Astrocyte (in vitro differentiated cells and primary cell): ENCODE measurements at regions not wholly inside any gene's neighbourhood (a gene's known extent, or its start where the extent isn't known, plus 50 kb on each side); places are given as distances from the start of the nearest gene placed in this dataset.

Experiments used
- DNase-seq: peaks from one replicate; pipeline ENCODE4 v3.0.0-alpha.2; 2010; ENCODE audit warnings: low read depth
- FAIRE-seq: peaks from 2 replicates; lab custom pipeline; 2011; peaks lifted over from hg19 to GRCh38; lab: Jason Lieb, UNC
- H2AFZ ChIP-seq: 2 replicates; pipeline ENCODE4 v1.6.0; 2012; ENCODE audit warnings: low read depth, low read length, inconsistent platforms
- H3K27ac ChIP-seq: 2 replicates; pipeline ENCODE4 v1.5.1; 2011; ENCODE audit warnings: low read depth, low read length, inconsistent platforms
- H3K27me3 ChIP-seq: 2 replicates; pipeline ENCODE4 v1.6.0; 2011; ENCODE audit warnings: low read length, inconsistent platforms; ENCODE audit not compliant: insufficient read depth
- H3K36me3 ChIP-seq: 2 replicates; pipeline ENCODE4 v1.5.1; 2011; ENCODE audit warnings: low read length, inconsistent platforms; ENCODE audit not compliant: insufficient read depth
- H3K4me1 ChIP-seq: 2 replicates; pipeline ENCODE4 v1.5.1; 2011; ENCODE audit warnings: low read length, inconsistent platforms; ENCODE audit not compliant: insufficient read depth
- H3K4me2 ChIP-seq: 2 replicates; pipeline ENCODE4 v1.6.0; 2012; ENCODE audit warnings: low read length, inconsistent platforms
- H3K4me3 ChIP-seq: 2 replicates; pipeline ENCODE4 v1.5.1; 2011; ENCODE audit warnings: low read depth, mild to moderate bottlenecking, low read length, inconsistent platforms; ENCODE audit not compliant: insufficient read depth
- H3K79me2 ChIP-seq: 2 replicates; pipeline ENCODE4 v1.6.0; 2012; ENCODE audit warnings: mild to moderate bottlenecking, low read length, inconsistent platforms; ENCODE audit not compliant: insufficient read depth
- H3K9ac ChIP-seq: 2 replicates; pipeline ENCODE4 v1.6.0; 2012; ENCODE audit warnings: mild to moderate bottlenecking, low read length, inconsistent platforms
- H3K9me3 ChIP-seq: 2 replicates; pipeline ENCODE4 v1.5.1; 2012; ENCODE audit warnings: low read depth, mild to moderate bottlenecking, low read length, inconsistent platforms; ENCODE audit not compliant: insufficient read depth
- H4K20me1 ChIP-seq: 2 replicates; pipeline ENCODE4 v1.6.0; 2012; ENCODE audit warnings: low read length, inconsistent platforms; ENCODE audit not compliant: insufficient read depth
- H3K27ac Mint-ChIP-seq: one replicate; pipeline ENCODE4 v1.8.0; 2021; ENCODE audit warnings: mild to moderate bottlenecking, mixed read lengths; ENCODE audit not compliant: unreplicated experiment
- H3K27me3 Mint-ChIP-seq: one replicate; pipeline ENCODE4 v1.8.0; 2021; ENCODE audit warnings: low read depth, mixed read lengths; ENCODE audit not compliant: unreplicated experiment
- H3K36me3 Mint-ChIP-seq: one replicate; pipeline ENCODE4 v1.8.0; 2021; ENCODE audit warnings: low read depth, mixed read lengths; ENCODE audit not compliant: unreplicated experiment
- H3K4me1 Mint-ChIP-seq: one replicate; pipeline ENCODE4 v1.8.0; 2021; ENCODE audit warnings: low read depth, mixed read lengths; ENCODE audit not compliant: unreplicated experiment
- H3K4me3 Mint-ChIP-seq: one replicate; pipeline ENCODE4 v1.8.0; 2021; ENCODE audit warnings: mild to moderate bottlenecking, moderate library complexity, mixed read lengths; ENCODE audit not compliant: unreplicated experiment
- H3K9me3 Mint-ChIP-seq: one replicate; pipeline ENCODE4 v1.8.0; 2021; ENCODE audit warnings: mild to moderate bottlenecking, mixed read lengths; ENCODE audit not compliant: unreplicated experiment
- EZH2 ChIP-seq: IDR thresholded peaks from 2 replicates; pipeline ENCODE4 v1.6.1; 2012; ENCODE audit warnings: mild to moderate bottlenecking, low read length, inconsistent platforms; ENCODE audit not compliant: insufficient read depth
- TF ChIP-seq, protein P1 (sequence below): IDR thresholded peaks from 2 replicates; pipeline ENCODE4 v1.5.1; 2011; ENCODE audit warnings: low read depth, mild to moderate bottlenecking, inconsistent platforms, low read length, moderate library complexity; ENCODE audit not compliant: insufficient read depth

DNA sequence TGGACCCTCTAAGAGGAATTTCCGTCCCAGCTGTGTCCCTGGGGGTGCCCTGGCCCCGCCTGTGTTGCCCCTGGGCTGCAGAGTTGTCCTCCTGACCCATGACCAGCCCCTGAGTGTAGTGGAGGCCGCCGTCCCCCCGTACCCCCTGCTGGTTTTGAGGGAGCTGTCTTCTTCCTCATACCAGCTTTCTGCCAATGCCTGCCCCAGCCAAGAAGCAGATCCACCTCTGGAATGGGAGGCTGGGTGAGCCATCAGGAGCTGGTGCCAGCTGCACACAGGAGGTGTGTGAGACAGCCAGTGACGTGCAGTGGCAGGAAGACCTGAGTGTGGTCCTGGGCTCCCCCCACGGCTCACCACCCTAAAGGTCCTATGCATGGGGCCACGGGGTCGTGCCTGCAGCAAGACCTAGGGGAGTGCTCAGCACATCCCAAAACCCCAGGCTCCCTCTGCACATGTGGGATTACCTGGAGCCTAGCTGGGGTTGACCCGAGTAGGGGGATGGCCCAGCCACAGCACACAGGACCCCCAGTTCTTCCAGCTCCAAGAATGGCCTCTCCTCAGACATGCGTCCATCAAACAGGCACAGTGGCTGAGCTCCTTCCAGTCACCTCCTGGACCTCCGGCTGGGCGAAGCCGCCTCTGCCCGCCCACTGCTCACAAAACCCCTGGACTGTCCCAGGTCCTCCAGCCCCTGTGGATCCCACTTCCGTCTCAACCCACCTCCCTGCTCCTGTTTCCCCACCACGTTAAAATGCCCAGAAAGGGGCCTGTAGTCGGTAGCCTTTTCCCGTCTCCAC is 647.6 kb downstream of the BRD1 start:
- no peaks in the 10 kb centered on the region for H3K4me1 ChIP-seq
- no peaks in the 10 kb centered on the region for H3K36me3 ChIP-seq
- H3K9me3 Mint-ChIP-seq: no peaks in the 10 kb centered on the region
- no peaks in the 10 kb centered on the region for H3K4me1 Mint-ChIP-seq
- no peak overlapping the region for H3K27ac Mint-ChIP-seq
- no peak overlapping the region for H3K4me3 Mint-ChIP-seq
- H4K20me1 ChIP-seq: no peaks in the 10 kb centered on the region
- H3K27me3 ChIP-seq: no peaks in the 10 kb centered on the region
- TF ChIP-seq, protein P1, sequence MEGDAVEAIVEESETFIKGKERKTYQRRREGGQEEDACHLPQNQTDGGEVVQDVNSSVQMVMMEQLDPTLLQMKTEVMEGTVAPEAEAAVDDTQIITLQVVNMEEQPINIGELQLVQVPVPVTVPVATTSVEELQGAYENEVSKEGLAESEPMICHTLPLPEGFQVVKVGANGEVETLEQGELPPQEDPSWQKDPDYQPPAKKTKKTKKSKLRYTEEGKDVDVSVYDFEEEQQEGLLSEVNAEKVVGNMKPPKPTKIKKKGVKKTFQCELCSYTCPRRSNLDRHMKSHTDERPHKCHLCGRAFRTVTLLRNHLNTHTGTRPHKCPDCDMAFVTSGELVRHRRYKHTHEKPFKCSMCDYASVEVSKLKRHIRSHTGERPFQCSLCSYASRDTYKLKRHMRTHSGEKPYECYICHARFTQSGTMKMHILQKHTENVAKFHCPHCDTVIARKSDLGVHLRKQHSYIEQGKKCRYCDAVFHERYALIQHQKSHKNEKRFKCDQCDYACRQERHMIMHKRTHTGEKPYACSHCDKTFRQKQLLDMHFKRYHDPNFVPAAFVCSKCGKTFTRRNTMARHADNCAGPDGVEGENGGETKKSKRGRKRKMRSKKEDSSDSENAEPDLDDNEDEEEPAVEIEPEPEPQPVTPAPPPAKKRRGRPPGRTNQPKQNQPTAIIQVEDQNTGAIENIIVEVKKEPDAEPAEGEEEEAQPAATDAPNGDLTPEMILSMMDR: no peak
- TF ChIP-seq EZH2: no peak
- no peak overlapping the region for H3K4me3 ChIP-seq
- H3K36me3 Mint-ChIP-seq: no peaks in the 10 kb centered on the region
- H3K79me2 ChIP-seq: no peaks in the 10 kb centered on the region
- H2AFZ ChIP-seq: no peak overlapping the region
- DNase-seq (no peak), FAIRE-seq (no peak)
- H3K4me2 ChIP-seq: no peak overlapping the region
- H3K9me3 ChIP-seq: peaks cover 8% of the 10 kb centered on the region
- H3K9ac ChIP-seq: no peak overlapping the region
- peaks cover 26% of the 10 kb centered on the region for H3K27me3 Mint-ChIP-seq
- H3K27ac ChIP-seq: no peak overlapping the region

DNA sequence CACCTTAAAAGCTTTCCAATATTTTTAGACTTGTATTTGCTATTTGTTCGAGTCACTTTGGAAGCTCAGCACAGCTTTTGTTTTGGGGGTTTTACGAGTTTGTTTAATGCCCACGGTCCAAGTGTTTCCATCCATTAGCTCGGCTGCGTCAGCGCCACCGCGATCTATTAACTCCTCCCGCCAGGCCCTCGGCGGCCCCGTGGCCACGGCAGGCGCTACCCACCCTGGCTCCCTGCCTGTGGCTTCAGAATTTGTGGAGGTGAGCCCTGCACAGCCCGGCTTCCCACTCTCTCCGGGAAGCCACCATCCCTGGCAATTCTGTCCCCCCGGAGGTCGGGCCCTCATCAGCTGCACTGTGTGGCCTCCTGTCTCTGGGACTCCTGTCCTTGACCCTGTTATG is 648.5 kb downstream of the BRD1 start:
- no peaks in the 10 kb centered on the region for H3K36me3 ChIP-seq
- no peaks in the 10 kb centered on the region for H3K27me3 ChIP-seq
- H3K79me2 ChIP-seq: no peaks in the 10 kb centered on the region
- H3K4me1 ChIP-seq: no peaks in the 10 kb centered on the region
- no peaks in the 10 kb centered on the region for H3K4me1 Mint-ChIP-seq
- FAIRE-seq (no peak), DNase-seq (no peak)
- H3K4me3 Mint-ChIP-seq: no peak overlapping the region
- no peak overlapping the region for H3K4me3 ChIP-seq
- TF ChIP-seq EZH2: no peak
- TF ChIP-seq, protein P1: no peak
- no peaks in the 10 kb centered on the region for H4K20me1 ChIP-seq
- H3K36me3 Mint-ChIP-seq: no peaks in the 10 kb centered on the region
- H2AFZ ChIP-seq: no peak overlapping the region
- H3K9ac ChIP-seq: no peak overlapping the region
- no peak overlapping the region for H3K27ac Mint-ChIP-seq
- H3K9me3 ChIP-seq: peaks cover 8% of the 10 kb centered on the region
- H3K9me3 Mint-ChIP-seq: no peaks in the 10 kb centered on the region
- H3K27ac ChIP-seq: no peak overlapping the region
- H3K27me3 Mint-ChIP-seq: peaks cover 20% of the 10 kb centered on the region
- no peak overlapping the region for H3K4me2 ChIP-seq
